HG03521 (cell line): ENCODE measurements at regions not wholly inside any gene's neighbourhood (a gene's known extent, or its start where the extent isn't known, plus 50 kb on each side); places are given as distances from the start of the nearest gene placed in this dataset.
A peak's percentile ranks its signal among the peaks of the same experiment; 100 is the strongest.
"Not testable (repeated sequence)": the region's sequence is repeated elsewhere in the genome, so short reads cannot be mapped to it uniquely, and the experiment has no call there.

ENCODE experiments used
- ATAC-seq: cut with Tn5 transposase; IDR thresholded peaks from one replicate; pipeline ENCODE4 v1.9.1; 2021; ENCODE audit warnings: mild to moderate bottlenecking, moderate library complexity; ENCODE audit not compliant: unreplicated experiment

GRCh38 chr2:40676134-40676790 lies 224.4 kb upstream of the SLC8A1 start:
- ATAC-seq, result not testable (repeated sequence)

GRCh38 chr2:40680547-40680946 lies 228.7 kb upstream of the SLC8A1 start:
- peak; percentile 92 for ATAC-seq

- ATAC-seq, result no peak
These were observed 238.1 kb upstream of the SLC8A1 start for GRCh38 chr2:40690036-40690435.

- ATAC-seq, result no peak
These were observed 238.6 kb upstream of the SLC8A1 start for GRCh38 chr2:40690525-40690924.

- no peak for ATAC-seq
These were observed 248.5 kb upstream of the SLC8A1 start for GRCh38 chr2:40700231-40700954.

GRCh38 chr2:40712197-40712894 lies 260.5 kb upstream of the SLC8A1 start:
- ATAC-seq, result not testable (repeated sequence)

GRCh38 chr2:40716879-40717278 lies 265.0 kb upstream of the SLC8A1 start:
- ATAC-seq, result no peak

GRCh38 chr2:40719414-40719813 lies 267.5 kb upstream of the SLC8A1 start:
- ATAC-seq, result no peak

GRCh38 chr2:40721595-40721994 lies 269.7 kb upstream of the SLC8A1 start:
- ATAC-seq, result no peak

- ATAC-seq, result no peak
These were observed 271.3 kb upstream of the SLC8A1 start for GRCh38 chr2:40723194-40723593.

GRCh38 chr2:40725040-40725439 lies 273.1 kb upstream of the SLC8A1 start:
- no peak for ATAC-seq

- no peak for ATAC-seq
These were observed 274.1 kb upstream of the SLC8A1 start for GRCh38 chr2:40725950-40726349.

GRCh38 chr2:40734797-40735196 lies 282.9 kb upstream of the SLC8A1 start:
- no peak for ATAC-seq

GRCh38 chr2:40737180-40737579 lies 285.3 kb upstream of the SLC8A1 start:
- ATAC-seq, result no peak

- no peak for ATAC-seq
These were observed 288.5 kb upstream of the SLC8A1 start for GRCh38 chr2:40740419-40740818.

GRCh38 chr2:40741532-40741931 lies 289.6 kb upstream of the SLC8A1 start:
- no peak for ATAC-seq

- peak; percentile 46 for ATAC-seq
These were observed 294.3 kb upstream of the SLC8A1 start for GRCh38 chr2:40746191-40746590.

GRCh38 chr2:40751981-40752380 lies 300.1 kb upstream of the SLC8A1 start:
- no peak for ATAC-seq

GRCh38 chr2:40752796-40753195 lies 300.9 kb upstream of the SLC8A1 start:
- ATAC-seq, result no peak

GRCh38 chr2:40754912-40755311 lies 303.0 kb upstream of the SLC8A1 start:
- ATAC-seq, result no peak

- no peak for ATAC-seq
These were observed 306.7 kb upstream of the SLC8A1 start for GRCh38 chr2:40758401-40759155.
